ENCODE measurements at regions not wholly inside any gene's neighbourhood (a gene's known extent, or its start where the extent isn't known, plus 50 kb on each side); places are given as distances from the start of the nearest gene placed in this dataset.
A peak's percentile ranks its signal among the peaks of the same experiment; 100 is the strongest.
"Not testable (repeated sequence)": the region's sequence is repeated elsewhere in the genome, so short reads cannot be mapped to it uniquely, and the experiment has no call there.

DNA sequence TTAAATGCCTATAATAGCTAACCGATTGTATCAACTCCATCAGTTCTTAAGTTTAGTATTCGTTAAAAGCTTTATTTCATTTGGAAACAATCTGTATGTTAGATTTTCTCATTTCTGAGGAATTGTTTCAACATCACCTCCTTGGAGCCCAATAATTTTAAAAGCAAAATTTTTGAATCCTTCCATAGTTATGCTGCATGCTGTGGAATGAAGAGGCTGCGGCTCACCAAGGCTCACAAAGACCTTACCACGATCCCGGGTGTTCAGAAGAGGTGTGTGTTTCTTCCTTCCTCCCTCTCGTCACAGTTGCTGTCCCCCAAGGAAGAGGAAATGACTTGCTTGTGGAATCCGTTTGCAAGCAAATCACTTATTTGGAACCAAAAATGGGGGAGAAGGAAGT is 143.8 kb downstream of the FGF1 start:
- no peak for DNase-seq

DNA sequence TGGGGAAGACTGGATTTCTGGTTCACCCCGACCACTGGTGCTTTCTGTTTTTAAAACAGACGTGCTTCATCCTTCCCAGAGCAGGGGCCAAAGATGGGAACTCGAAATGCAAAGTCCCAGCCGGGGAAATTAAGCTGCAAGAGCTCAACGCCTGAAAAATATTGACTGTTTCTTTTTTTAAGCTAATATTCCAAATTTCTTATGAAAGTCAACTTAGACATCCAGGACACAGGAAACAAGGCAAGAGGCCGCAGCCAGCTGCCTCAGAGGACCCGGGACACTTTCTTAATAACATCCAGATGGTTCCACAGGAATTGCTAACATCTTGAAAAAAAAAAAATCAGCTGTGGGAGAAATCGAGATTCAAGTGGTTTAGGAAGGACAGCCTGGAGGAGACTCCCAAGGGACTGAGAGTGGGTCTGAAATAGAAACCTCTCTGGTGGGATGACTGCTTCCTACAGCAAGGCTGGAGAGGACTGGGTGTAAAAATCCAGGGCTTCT is 144.9 kb downstream of the FGF1 start:
- DNase-seq = no peak

GRCh38 chr5:142539154-142539740 is 146.6 kb downstream of the FGF1 start:
- DNase-seq = no peak

- no peak for DNase-seq
These were observed 148.0 kb downstream of the FGF1 start for GRCh38 chr5:142537938-142538337.

DNA sequence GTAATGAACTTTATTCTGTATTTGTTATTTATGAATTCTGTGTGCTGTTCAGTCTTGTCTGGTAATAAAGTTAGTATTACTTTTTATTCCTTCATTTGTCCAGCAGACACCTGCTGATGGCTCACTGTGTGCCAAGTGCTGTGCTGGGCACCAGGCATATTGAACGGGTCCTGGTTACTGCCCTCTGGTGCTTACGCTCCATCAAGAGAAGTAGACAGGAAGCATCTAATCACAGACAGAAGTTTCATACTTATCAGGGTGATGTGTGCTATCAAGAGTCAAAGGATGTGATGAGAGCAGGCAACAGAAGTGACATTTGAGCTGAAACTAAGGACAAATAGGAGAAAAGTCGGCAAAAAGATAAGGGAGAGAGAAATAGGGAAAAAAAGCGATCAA is 153.1 kb downstream of the FGF1 start:
- DNase-seq = no peak

GRCh38 chr5:142531977-142532780 is 153.7 kb downstream of the FGF1 start:
- DNase-seq = no peak

- no peak for DNase-seq
These were observed 155.0 kb downstream of the FGF1 start for GRCh38 chr5:142530904-142531303.

- DNase-seq = no peak
These were observed 156.1 kb downstream of the FGF1 start for GRCh38 chr5:142529626-142530278.

DNA sequence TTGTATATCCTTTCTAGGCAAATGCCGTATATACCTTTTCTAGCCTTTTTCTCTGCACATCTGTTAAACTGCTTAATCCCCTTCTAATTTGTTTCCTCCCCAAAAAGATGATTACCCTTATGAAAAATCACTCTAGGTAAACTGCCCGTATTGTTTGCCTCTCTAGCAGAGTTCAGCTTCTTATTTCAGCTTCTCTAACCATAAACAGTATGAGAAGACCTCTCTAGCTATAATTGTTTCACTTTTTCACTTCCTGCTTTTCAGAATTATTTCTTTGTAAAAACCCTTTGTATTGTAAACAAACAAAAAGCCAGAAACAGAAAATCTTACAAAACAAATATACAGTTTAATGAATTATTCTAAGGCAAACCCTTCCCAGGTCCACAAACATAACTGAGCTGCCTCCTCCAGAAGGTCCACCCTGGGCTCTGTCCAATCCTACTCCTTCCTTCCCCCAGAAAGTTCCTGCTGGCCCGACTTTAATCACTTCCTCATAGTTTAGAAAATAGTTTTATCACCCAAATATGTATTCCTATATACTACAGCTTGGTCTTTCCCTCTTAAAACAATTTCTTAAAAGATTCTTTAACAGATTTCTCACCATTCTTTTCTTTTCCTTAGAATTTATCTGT is 158.1 kb downstream of the FGF1 start:
- DNase-seq = no peak

- DNase-seq = no peak
These were observed 158.7 kb downstream of the FGF1 start for GRCh38 chr5:142527234-142527633.

DNA sequence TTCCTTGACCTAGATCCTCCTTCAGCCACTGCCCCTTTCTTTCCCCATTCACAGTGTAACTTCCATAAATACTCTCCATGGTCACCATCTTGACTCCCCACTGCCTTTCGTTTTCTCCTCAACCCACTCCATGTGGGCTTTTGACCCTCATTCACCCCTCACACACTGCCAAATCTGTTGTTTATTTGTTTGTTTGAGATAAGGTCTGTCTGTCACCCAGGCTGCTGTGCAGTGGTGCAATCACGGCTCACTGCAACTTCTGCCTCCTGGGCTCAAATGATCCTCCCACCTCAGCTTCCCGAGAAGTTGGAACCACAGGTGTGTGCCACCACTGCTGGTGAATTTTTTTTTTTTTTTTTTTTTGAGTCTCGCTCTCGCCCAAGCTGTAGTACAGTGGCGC is 162.9 kb downstream of the FGF1 start:
- DNase-seq = no peak

DNA sequence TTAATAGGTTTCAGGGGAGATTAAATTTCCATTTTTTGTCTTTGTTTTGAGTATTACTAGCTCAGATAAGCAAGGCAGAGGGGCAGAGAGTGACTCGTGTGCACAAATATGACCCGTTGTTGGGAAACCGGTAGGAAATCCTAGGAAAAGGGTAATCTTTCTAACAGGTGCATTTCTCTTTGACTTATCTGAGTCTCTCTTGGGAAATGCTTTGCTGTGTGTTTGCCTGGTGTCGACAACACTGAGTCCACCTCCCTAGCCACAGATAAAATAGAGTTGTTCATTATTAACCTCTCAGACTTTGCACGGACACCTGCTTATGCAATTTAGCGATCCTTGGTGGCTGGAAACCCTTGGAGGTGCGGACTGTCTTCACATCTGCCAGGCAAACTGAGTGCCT is 164.2 kb downstream of the FGF1 start:
- no peak for DNase-seq

DNA sequence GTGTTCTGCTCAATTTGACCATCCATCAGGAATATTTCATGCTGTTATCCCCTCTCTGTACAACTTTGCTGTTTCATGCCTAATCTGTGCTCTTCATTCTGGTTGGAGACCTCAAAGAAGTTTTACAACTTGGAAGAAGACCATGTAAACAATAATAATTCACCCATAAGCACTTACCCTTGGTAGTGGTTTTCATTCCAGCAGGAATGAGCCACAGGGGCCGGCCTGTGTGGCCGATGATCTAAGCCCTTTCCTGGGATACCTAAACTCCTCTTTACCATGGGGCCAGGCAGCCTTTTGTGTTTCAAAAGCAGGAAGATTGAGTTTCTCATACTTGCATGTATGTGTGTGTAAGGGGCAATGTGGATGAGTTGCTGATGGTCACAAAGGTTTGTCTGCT is 165.0 kb downstream of the FGF1 start:
- no peak for DNase-seq

GRCh38 chr5:142519913-142520312 is 166.0 kb downstream of the FGF1 start:
- not testable (repeated sequence) for DNase-seq

GRCh38 chr5:142517840-142518239 is 168.1 kb downstream of the FGF1 start:
- no peak for DNase-seq

DNA sequence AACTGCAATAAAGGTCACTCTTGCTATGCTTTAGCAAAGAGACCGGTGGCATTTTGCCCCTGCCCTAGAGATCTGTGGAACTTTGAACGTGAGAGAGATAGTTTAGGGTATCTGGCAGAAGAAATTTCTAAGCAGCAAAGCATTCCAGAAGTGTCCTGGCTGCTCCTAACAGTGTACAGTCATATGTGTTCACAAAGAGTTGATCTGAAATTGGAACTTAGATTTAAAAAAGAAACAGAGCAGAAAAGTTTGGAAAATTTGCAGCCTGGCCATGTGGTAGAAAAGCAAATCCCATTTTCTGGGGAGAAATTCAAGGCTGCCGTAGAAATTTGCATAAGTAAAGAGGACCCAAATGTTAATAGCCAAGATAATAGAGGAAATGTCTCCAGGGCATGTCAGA is 169.2 kb downstream of the FGF1 start:
- no peak for DNase-seq

DNA sequence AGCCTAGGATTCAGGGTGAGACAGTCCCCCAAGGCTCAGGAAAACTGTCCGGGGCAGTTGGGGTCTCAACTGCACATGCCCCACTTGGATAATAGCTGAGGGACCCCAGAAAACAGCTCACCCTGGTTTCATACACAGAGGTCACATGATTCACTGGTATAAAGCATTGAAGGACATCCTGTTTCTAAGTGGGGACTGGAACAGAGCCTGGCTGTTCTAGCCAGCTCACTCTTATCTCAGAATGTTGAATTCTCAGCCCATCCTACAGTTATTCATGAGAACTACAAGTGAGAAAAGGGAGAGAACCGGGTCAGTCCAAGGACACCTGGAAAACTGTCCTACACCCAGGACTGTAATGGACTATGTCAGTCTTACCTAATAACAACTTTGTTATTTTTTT is 170.9 kb downstream of the FGF1 start:
- no peak for DNase-seq

DNA sequence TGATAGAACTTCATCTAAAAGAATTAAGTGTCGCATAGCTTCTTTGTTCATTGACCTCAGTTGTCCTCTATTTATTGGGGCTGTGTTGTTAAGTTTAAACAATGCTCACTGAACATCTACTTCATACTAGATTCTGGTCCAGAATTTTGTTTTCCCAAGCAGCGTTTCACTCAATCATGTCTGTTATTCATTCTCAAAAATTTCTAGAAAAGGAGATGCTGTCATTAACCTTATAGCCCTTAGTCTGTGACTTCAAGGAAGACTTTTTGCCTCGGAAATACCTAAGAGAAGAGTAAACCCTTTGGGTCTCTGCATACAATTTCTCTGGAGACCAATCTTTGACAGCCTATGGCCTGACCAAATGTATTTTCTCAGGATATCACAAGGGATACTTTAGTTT is 171.7 kb downstream of the FGF1 start:
- no peak for DNase-seq

DNA sequence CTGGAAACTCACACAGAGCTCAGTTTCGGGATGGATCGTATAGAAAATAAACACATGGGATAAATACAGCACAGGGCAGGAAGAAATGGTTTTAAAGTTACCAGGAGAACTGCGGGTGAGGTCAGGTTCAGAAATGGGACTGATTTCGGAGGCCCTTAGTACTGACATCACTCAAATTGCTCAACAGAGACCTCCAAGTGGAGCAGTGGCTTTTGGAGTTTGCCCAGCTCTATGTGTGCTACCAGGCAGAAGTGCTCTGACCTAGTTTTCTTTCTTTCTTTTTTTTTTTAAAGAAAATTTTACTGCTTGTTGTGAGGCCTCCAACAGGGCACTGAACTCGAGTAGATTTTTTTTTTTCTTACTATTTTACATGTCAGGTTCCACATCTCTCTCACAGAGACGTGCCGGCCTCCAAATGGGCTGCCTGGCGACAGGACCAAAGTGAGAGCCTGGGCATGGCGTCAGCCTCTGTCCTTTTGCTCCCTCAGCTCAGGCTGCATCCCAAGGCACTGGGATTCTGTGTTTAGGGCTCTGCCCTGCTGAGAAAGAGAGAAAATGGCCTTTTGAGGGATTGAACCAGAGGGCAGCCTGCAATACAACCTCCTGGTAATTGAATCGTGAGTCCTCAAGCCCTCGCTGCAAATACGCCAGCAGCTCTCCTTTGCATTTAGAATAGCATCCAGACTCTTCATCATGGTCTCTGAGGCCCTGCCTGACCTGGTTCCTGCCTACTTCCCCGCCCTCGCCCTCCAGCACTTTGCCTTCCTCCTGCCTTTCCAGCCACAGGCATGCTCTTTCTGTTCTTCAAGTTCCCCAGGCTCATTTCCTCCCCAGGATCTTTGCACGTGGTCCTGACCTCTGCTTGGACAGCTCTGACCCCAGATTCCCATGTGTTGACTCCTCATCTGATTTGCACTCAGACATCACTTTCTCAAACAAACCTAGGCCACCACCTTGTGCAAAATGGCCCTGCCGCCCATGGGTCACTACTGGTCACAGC is 173.5 kb downstream of the FGF1 start:
- peak in 10 of 56 donors; percentile 2 to 39 (median 12) for DNase-seq

DNA sequence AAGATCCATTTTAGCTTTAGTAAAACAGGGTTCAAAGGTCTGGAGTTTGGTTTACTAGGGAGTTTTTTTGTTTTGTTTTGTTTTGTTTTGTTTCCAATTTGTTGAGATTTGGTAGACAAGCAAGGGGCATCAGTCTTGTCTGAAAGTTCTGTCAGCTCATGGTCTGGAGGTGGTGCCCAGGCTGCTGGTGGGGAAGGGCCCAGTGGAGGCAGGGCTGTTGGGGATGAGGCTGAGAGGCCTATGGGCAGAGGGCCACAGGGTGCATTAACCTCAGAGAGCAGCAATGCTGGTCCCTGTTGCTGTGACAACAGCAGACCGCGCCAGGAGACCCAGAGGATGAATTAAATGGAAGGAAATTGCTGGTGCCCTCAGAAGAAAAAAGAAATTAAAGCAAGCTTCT is 174.5 kb downstream of the FGF1 start:
- DNase-seq = peak in 7 of 56 donors; percentile 3 to 44 (median 7)

DNA sequence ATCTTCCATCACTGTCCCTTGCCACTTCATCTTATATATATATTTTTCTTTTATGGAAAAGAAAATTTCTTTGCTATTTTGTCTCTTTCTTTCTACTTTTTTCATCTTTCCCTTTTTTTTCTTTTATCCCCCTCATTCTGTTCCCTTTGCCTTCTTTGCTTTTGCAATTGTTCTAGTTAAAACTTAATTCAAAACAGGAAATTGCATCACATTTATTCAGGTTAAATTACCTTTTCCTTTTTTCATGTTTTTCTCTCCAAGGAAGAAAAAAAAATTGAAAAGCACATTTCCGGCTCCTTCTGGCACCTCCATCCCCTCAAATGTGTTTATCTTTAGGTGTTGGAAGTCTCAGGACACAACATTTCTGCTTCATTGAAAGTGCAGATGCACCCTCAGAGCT is 176.9 kb downstream of the FGF1 start:
- DNase-seq = no peak

Measured in amygdala (tissue), 56 donors.